CD4-positive, alpha-beta T cell treated with Interleukin-15 for 4 hours (primary cell): ENCODE measurements at regions not wholly inside any gene's neighbourhood (a gene's known extent, or its start where the extent isn't known, plus 50 kb on each side); places are given as distances from the start of the nearest gene placed in this dataset.
"Not testable (repeated sequence)": the region's sequence is repeated elsewhere in the genome, so short reads cannot be mapped to it uniquely, and the experiment has no call there.

Source experiments
- DNase-seq: peaks from one replicate; pipeline ENCODE4 v3.0.0-alpha.2; 2020; ENCODE audit warnings: low spot score

- no peak for DNase-seq
Observed at GRCh38 chr2:58767828-58768714, 526.9 kb upstream of the FANCL start.

GRCh38 chr2:58764338-58765104 lies 523.4 kb upstream of the FANCL start:
- no peak for DNase-seq

GRCh38 chr2:58762176-58762781 lies 521.2 kb upstream of the FANCL start:
- no peak for DNase-seq

- no peak for DNase-seq
Observed at GRCh38 chr2:58757971-58758370, 516.8 kb upstream of the FANCL start.

GRCh38 chr2:58756336-58756735 lies 515.2 kb upstream of the FANCL start:
- no peak for DNase-seq

GRCh38 chr2:58752507-58752906 lies 511.4 kb upstream of the FANCL start:
- not testable (repeated sequence) for DNase-seq

GRCh38 chr2:58751676-58752075 lies 510.6 kb upstream of the FANCL start:
- not testable (repeated sequence) for DNase-seq

GRCh38 chr2:58749041-58749440 lies 507.9 kb upstream of the FANCL start:
- DNase-seq, result no peak

GRCh38 chr2:58745334-58745733 lies 504.2 kb upstream of the FANCL start:
- DNase-seq, result not testable (repeated sequence)

- no peak for DNase-seq
Observed at GRCh38 chr2:58740426-58740825, 499.3 kb upstream of the FANCL start.

- DNase-seq, result no peak
Observed at GRCh38 chr2:58739033-58739432, 497.9 kb upstream of the FANCL start.

GRCh38 chr2:58734365-58734764 lies 493.2 kb upstream of the FANCL start:
- no peak for DNase-seq

GRCh38 chr2:58732999-58733398 lies 491.9 kb upstream of the FANCL start:
- no peak for DNase-seq

- DNase-seq, result no peak
Observed at GRCh38 chr2:58731488-58731869, 490.4 kb upstream of the FANCL start.

GRCh38 chr2:58730764-58731487 lies 489.8 kb upstream of the FANCL start:
- no peak for DNase-seq

GRCh38 chr2:58727981-58728656 lies 487.0 kb upstream of the FANCL start:
- no peak for DNase-seq

- no peak for DNase-seq
Observed at GRCh38 chr2:58721912-58722591, 480.9 kb upstream of the FANCL start.

- DNase-seq, result no peak
Observed at GRCh38 chr2:58720770-58721697, 479.9 kb upstream of the FANCL start.

GRCh38 chr2:58720033-58720769 lies 479.1 kb upstream of the FANCL start:
- DNase-seq, result no peak
